Endothelial cell of umbilical vein (primary cell): ENCODE measurements at regions not wholly inside any gene's neighbourhood (a gene's known extent, or its start where the extent isn't known, plus 50 kb on each side); places are given as distances from the start of the nearest gene placed in this dataset.

Experiments
- BruUV-seq: library from RNA; stranded (reverse); fragments of 400-500 nt; replicated peaks from 2 replicates; lab custom pipeline; 2021; lab: Mats Ljungman, UMichigan
- CTCF ChIA-PET: fragments of 300-600, 350-600 bp; sonication (Branson Sonifier 250); formaldehyde crosslinking; loops from one replicate; lab custom pipeline; 2021; ENCODE audit warnings: antibody characterized with exemption, inconsistent platforms; lab: Charles Lee
- POLR2A ChIA-PET: fragments of 300-600, 350-600 bp; sonication (Branson Sonifier 250); formaldehyde crosslinking; loops from one replicate; lab custom pipeline; 2021; ENCODE audit warnings: antibody characterized with exemption, inconsistent platforms; lab: Charles Lee
- DNase-seq: peaks from one replicate; pipeline ENCODE4 v3.0.0-alpha.2; 2011; ENCODE audit warnings: low read depth, low spot score
- FAIRE-seq: peaks from 2 replicates; lab custom pipeline; 2011; peaks lifted over from hg19 to GRCh38; lab: Jason Lieb, UNC
- H2AFZ ChIP-seq: 2 replicates; pipeline ENCODE4 v1.6.0; 2012; ENCODE audit warnings: low read depth, low read length, control low read depth, inconsistent platforms
- H3K27ac ChIP-seq: 2 replicates; pipeline ENCODE4 v1.5.1; 2011; ENCODE audit warnings: low read depth, mild to moderate bottlenecking, control low read depth, low read length, moderate library complexity; ENCODE audit not compliant: insufficient read depth
- H3K27me3 ChIP-seq, 2 experiments: 2 replicates each; pipeline versions ENCODE4 v1.6.0 to v1.6.1; 2011; ENCODE audit warnings: low read length in 2 of 2, mixed read lengths in 1 of 2; ENCODE audit not compliant: control insufficient read depth in 2 of 2, insufficient read depth in 2 of 2
- H3K36me3 ChIP-seq, 2 experiments: 2 replicates in 1 of 2; 3 replicates in 1 of 2; pipeline ENCODE4 v1.5.1; 2011; ENCODE audit warnings: low read length in 2 of 2, mild to moderate bottlenecking in 1 of 2, moderate library complexity in 1 of 2; ENCODE audit not compliant: control insufficient read depth in 2 of 2, insufficient read depth in 2 of 2; ENCODE audit errors: extremely low read depth in 1 of 2
- H3K4me1 ChIP-seq: 3 replicates; pipeline ENCODE4 v1.5.1; 2011; ENCODE audit warnings: mild to moderate bottlenecking, low read length; ENCODE audit not compliant: control insufficient read depth, insufficient read depth; ENCODE audit errors: extremely low read depth
- H3K4me2 ChIP-seq: 2 replicates; pipeline ENCODE4 v1.6.1; 2011; ENCODE audit warnings: low read length, control low read depth, mixed read lengths; ENCODE audit not compliant: insufficient read depth
- H3K4me3 ChIP-seq, 3 experiments: fragments of 200-600 bp in 1 of 3; sonication (generic), shearing (Covaris generic) in 1 of 3; replicated peaks in 1 of 3; 2 replicates each; pipeline ENCODE4 v1.5.1; 2011 to 2016; ENCODE audit warnings: control low read depth in 3 of 3, low read length in 3 of 3, mild to moderate bottlenecking in 2 of 3, inconsistent platforms in 1 of 3, low read depth in 1 of 3, moderate library complexity in 1 of 3; ENCODE audit not compliant: insufficient read depth in 1 of 3
- H3K79me2 ChIP-seq: 2 replicates; pipeline ENCODE4 v1.6.0; 2012; ENCODE audit warnings: low read length, inconsistent platforms; ENCODE audit not compliant: control insufficient read depth, insufficient read depth
- H3K9ac ChIP-seq: replicated peaks from 2 replicates; pipeline ENCODE3; 2011; ENCODE audit warnings: low read length, control low read depth; ENCODE audit not compliant: insufficient read depth; ENCODE audit errors: extremely low read depth
- H3K9me1 ChIP-seq: replicated peaks from 3 replicates; pipeline ENCODE4 v1.6.0; 2011; ENCODE audit warnings: mild to moderate bottlenecking, low read length; ENCODE audit not compliant: control insufficient read depth, insufficient read depth; ENCODE audit errors: extremely low read depth
- H3K9me3 ChIP-seq: replicated peaks from 2 replicates; pipeline ENCODE4 v1.5.1; 2012; ENCODE audit warnings: low read length, inconsistent platforms; ENCODE audit not compliant: control insufficient read depth, insufficient read depth
- H4K20me1 ChIP-seq: replicated peaks from 2 replicates; pipeline ENCODE3; 2011; ENCODE audit warnings: mild to moderate bottlenecking, low read length; ENCODE audit not compliant: control insufficient read depth, insufficient read depth; ENCODE audit errors: extremely low read depth
- EZH2 ChIP-seq: IDR thresholded peaks from 2 replicates; pipeline ENCODE4 v1.6.1; 2012; ENCODE audit warnings: borderline replicate concordance, low read depth, mild to moderate bottlenecking, moderate library complexity, low read length, inconsistent platforms; ENCODE audit not compliant: severe bottlenecking
- FOS ChIP-seq: IDR thresholded peaks from 2 replicates; pipeline ENCODE4 v1.6.1; 2011; ENCODE audit warnings: mild to moderate bottlenecking, low read length, moderate library complexity, borderline replicate concordance; ENCODE audit not compliant: insufficient read depth
- GATA2 ChIP-seq: IDR thresholded peaks from 2 replicates; pipeline ENCODE4 v1.7.0; 2011; ENCODE audit warnings: low read depth, mild to moderate bottlenecking, moderate library complexity, mixed read lengths, low read length; ENCODE audit not compliant: insufficient read length, insufficient read depth
- JUN ChIP-seq: IDR thresholded peaks from 2 replicates; pipeline ENCODE4 v1.6.1; 2011; ENCODE audit warnings: borderline replicate concordance, low read depth; ENCODE audit not compliant: insufficient read length, insufficient read depth
- MYC ChIP-seq: IDR thresholded peaks from one replicate; pipeline ENCODE4 v1.6.1; 2011; ENCODE audit warnings: mild to moderate bottlenecking, low read depth, low read length
- POLR2A ChIP-seq: IDR thresholded peaks from 2 replicates; pipeline ENCODE4 v1.6.1; 2012; ENCODE audit warnings: low read depth, mild to moderate bottlenecking, control low read depth, low read length
- POLR2AphosphoS5 ChIP-seq: IDR thresholded peaks from 2 replicates; pipeline ENCODE4 v1.6.1; 2012; ENCODE audit warnings: low read depth, mild to moderate bottlenecking, control low read depth, low read length, moderate library complexity; ENCODE audit not compliant: insufficient read depth
- dilution Hi-C: fragments of 300-500 bp; cut with MboI; formaldehyde crosslinking; loops from one replicate; pipeline ENCODE4 v1.15.0; 2019; ENCODE audit warnings: low sequenced_read_pairs; ENCODE audit not compliant: extremely low pct_ligation_motif_present
- intact Hi-C: fragments of 100-400 bp; cut with micrococcal nuclease; formaldehyde crosslinking; loops from one replicate; pipeline ENCODE4 v1.10.0; 2022
- TF ChIP-seq, protein P1 (sequence below): IDR thresholded peaks from 2 replicates; pipeline ENCODE4 v1.6.1; 2011; ENCODE audit not compliant: insufficient read depth, insufficient read length
- TF ChIP-seq, protein P2 (sequence below), 2 donors: IDR thresholded peaks; 1 replicate in 1 of 2; 2 replicates in 1 of 2; pipeline ENCODE4 v1.5.1; 2011; ENCODE audit warnings: low read length in 2 of 2, mild to moderate bottlenecking in 2 of 2, moderate library complexity in 2 of 2, control low read depth in 1 of 2, inconsistent platforms in 1 of 2, low read depth in 1 of 2; ENCODE audit not compliant: insufficient read depth in 1 of 2; ENCODE audit errors: extremely low read depth in 1 of 2

DNA sequence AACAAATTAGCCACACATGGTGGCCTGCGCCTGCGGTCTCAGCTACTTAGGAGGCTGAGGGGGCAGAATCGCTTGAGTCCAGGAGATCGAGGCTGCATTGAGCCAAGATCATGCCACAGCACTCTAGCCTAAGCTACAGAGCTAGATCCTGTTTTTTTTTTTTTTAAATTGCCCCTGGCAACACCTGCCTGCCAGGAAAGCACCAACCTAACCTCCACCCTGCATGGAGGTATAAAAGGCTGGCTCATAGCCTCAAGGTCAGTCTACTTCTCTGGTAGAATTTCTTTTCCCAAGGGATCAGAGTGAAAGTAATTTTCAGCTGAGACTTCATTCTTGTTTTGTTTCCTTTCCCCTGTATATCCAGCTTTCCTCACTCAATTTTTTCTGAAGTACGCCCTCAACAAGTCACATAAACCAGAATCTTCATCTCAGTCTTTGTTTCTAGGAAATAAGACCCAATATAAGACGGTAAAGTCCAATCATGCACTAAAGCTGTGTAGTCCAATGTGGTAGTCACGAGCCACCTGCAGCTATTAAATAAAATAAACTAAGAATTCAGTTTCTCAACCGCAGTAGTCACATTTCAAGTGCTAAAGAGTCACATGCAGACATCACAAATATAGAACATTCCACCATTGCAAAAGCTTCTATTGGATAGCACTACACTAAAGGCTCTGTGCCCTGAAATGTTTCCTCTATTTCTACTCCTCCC, 113.3 kb downstream of the HPGD start:
- Histone ChIP-seq H3K4me1 (no peaks in the 10 kb centered on the region), H4K20me1 (no peaks in the 10 kb centered on the region), H3K27ac (no peak overlapping the region), H3K9ac (no peak overlapping the region), H3K9me1 (no peaks in the 10 kb centered on the region), H3K27me3 (no peaks in the 10 kb centered on the region), H3K79me2 (no peaks in the 10 kb centered on the region), H3K36me3 (no peaks in the 10 kb centered on the region), H3K4me2 (no peak overlapping the region), H3K4me3 (no peak overlapping the region), H2AFZ (no peak overlapping the region), H3K9me3 (no peaks in the 10 kb centered on the region)
- ChIA-PET POLR2A (no interaction called here), CTCF (no interaction called here)
- DNase-seq (no peak), FAIRE-seq (no peak)
- no TSS peak for BruUV-seq
- dilution Hi-C loops, result no loop called here
- intact Hi-C loops, result no loop called here
- TF ChIP-seq POLR2AphosphoS5, result no peak
- no peak for TF ChIP-seq MYC
- TF ChIP-seq, protein P1, sequence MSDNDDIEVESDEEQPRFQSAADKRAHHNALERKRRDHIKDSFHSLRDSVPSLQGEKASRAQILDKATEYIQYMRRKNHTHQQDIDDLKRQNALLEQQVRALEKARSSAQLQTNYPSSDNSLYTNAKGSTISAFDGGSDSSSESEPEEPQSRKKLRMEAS, result no peak
- no peak for TF ChIP-seq JUN
- TF ChIP-seq FOS, result no peak
- no peak for TF ChIP-seq POLR2A
- TF ChIP-seq, protein P2, sequence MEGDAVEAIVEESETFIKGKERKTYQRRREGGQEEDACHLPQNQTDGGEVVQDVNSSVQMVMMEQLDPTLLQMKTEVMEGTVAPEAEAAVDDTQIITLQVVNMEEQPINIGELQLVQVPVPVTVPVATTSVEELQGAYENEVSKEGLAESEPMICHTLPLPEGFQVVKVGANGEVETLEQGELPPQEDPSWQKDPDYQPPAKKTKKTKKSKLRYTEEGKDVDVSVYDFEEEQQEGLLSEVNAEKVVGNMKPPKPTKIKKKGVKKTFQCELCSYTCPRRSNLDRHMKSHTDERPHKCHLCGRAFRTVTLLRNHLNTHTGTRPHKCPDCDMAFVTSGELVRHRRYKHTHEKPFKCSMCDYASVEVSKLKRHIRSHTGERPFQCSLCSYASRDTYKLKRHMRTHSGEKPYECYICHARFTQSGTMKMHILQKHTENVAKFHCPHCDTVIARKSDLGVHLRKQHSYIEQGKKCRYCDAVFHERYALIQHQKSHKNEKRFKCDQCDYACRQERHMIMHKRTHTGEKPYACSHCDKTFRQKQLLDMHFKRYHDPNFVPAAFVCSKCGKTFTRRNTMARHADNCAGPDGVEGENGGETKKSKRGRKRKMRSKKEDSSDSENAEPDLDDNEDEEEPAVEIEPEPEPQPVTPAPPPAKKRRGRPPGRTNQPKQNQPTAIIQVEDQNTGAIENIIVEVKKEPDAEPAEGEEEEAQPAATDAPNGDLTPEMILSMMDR (IDR thresholded peaks at IDR 0.05; ENCODE audit: extremely low read depth in 1 of 2, insufficient read depth in 1 of 2, low read depth in 1 of 2, low read length in 2 of 2), result no peak
- TF ChIP-seq GATA2, result no peak
- no peak for TF ChIP-seq EZH2
